ENCODE measurements at regions not wholly inside any gene's neighbourhood (a gene's known extent, or its start where the extent isn't known, plus 50 kb on each side); places are given as distances from the start of the nearest gene placed in this dataset.

DNA sequence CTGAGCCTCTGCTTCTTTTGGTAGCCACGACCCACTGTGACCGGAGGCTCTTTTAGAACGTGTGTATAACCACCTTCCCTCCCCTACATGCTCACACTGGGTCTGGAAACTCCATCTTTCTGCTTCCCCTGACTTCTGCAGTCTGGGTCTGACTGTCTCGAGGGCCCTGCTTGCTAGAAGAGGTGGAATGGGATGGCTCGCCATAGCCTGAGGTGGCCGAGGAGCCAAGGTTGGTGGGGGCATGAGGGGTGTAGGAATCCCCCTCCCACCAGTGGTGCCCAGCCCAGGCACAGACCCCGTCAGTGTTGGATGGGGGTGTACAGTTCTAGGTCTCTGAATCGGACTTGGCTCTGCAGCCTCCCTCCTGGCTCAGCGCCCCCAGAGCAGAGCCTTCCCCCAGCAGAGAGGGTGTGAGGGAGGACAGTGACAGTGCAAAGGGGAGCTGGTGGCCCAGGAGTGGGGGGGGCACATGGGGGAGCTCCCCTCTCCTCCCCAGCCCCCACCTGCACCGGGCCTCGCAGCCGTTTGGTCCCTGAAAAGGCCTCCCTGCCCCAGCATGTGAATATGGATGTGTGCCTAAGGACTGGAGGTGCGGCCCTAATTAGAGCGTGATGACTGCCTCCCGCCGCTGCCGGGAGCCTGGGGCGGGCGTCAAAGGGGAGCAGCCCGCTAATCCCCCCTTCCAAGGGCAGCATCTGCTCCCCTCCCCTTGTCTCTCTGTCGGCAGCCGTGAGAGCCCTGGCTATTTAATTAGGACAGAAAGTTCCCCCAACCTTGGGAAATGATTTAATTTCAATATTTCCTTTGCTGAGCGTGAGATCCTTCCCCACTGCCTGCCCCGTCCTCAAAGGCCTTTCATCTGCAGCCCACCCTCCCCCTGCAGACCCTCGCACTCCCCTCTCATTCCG, 196.2 kb upstream of the C14orf180 start:
- Histone ChIP-seq H3K27me3 (ENCODE audit: insufficient read depth, low read length) (peaks cover 16% of the 10 kb centered on the region), H3K36me3 (ENCODE audit: insufficient read depth, low read length) (no peaks in the 10 kb centered on the region), H3K4me3 (ENCODE audit: low read length) (no peak overlapping the region), H3K9me3 (ENCODE audit: low read length) (no peaks in the 10 kb centered on the region), H3K4me1 (ENCODE audit: insufficient read depth, low read length) (peaks cover 8% of the 10 kb centered on the region), H2AFZ (ENCODE audit: low read depth, low read length) (no peak overlapping the region)

DNA sequence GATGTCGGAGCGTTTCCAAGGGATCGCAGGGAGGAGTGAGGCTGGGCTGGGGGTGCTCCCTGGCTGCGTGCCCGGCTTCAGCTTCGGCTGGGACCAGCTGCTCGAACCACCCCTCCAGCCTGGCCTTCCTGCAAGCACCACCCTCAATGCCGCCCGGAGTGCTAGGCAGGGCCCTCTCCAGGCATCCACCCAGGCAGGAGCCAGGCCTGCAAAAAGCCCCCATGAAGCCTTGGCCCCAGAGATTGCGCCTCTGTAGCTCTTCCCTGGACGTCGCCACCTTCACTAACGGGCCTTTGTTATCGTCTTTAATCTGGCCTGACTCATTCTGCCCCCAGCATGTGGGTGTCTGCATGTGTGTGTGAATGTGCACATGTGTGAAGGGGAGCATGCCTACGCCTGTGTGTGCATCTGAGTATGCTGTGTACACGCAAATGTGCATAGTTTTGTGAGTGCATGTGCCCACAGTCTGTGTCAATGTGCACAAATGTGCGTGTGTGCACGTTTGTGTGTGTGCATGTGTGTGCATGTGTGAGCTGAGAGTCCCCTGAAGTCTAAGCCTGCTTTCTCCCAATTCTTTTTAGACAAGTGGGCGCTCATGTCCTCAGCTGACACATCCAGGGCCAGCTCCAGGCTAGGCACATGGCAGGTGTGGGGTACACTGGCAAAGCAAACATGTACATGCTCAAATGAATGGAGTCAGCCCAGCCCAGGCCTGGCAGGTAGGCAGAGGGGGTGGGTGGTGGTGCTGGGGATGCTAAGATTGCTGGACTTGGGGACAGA, 195.4 kb upstream of the C14orf180 start:
- no peaks in the 10 kb centered on the region for H3K36me3 ChIP-seq (ENCODE audit: insufficient read depth, low read length)
- H3K9me3 ChIP-seq (ENCODE audit: low read length) = no peaks in the 10 kb centered on the region
- H3K4me3 ChIP-seq (ENCODE audit: low read length) = no peak overlapping the region
- H3K4me1 ChIP-seq (ENCODE audit: insufficient read depth, low read length) = peaks cover 8% of the 10 kb centered on the region
- H3K27me3 ChIP-seq (ENCODE audit: insufficient read depth, low read length) = peaks cover 21% of the 10 kb centered on the region
- no peak overlapping the region for H2AFZ ChIP-seq (ENCODE audit: low read depth, low read length)

DNA sequence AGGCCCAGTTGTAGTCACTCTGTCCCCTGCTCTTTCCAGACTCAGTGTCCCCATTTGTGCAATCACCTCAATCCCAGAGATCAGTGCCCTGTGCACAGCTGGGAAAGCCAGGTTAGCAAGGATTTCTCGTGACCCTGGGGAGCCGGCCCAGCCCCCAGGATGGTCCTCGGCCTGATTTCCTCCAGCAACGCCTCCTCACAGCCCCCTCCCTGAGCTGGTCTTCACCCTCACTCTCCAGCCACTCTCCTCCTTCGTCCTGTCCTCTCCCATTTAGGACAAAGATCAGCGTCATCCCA, 194.8 kb upstream of the C14orf180 start:
- Histone ChIP-seq H3K4me1 (ENCODE audit: insufficient read depth, low read length) (peaks cover 8% of the 10 kb centered on the region), H3K9me3 (ENCODE audit: low read length) (no peaks in the 10 kb centered on the region)

DNA sequence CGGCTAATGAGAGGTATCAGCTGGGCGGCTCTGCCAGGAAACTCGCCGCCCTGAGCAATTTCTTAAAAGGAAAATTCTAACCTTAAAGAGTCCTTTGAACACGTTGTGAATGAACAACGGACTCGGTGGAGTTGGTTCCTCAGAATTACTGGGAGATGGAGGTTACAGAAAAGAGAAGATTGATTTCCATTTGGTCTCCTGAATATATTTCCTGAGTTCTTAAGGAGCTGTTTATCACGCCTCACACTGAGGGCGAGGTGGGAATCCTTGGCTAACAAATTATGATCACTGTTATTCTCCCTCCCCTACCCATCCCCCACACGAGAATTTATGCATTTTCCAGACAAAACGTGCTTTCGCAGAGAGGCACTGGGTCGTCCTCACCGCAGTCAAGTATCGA, 194.5 kb upstream of the C14orf180 start:
- H3K9me3 ChIP-seq (ENCODE audit: low read length) = no peaks in the 10 kb centered on the region
- H3K36me3 ChIP-seq (ENCODE audit: insufficient read depth, low read length) = no peaks in the 10 kb centered on the region
- H3K4me1 ChIP-seq (ENCODE audit: insufficient read depth, low read length) = peaks cover 8% of the 10 kb centered on the region
- no peak overlapping the region for H3K4me3 ChIP-seq (ENCODE audit: low read length)
- H2AFZ ChIP-seq (ENCODE audit: low read depth, low read length) = no peak overlapping the region
- peaks cover 27% of the 10 kb centered on the region for H3K27me3 ChIP-seq (ENCODE audit: insufficient read depth, low read length)

More for the DNA sequence above, 194.8 kb upstream of the C14orf180 start:
- Histone ChIP-seq H3K36me3 (ENCODE audit: insufficient read depth, low read length) (no peaks in the 10 kb centered on the region), H3K27me3 (ENCODE audit: insufficient read depth, low read length) (peaks cover 24% of the 10 kb centered on the region), H2AFZ (ENCODE audit: low read depth, low read length) (no peak overlapping the region), H3K4me3 (ENCODE audit: low read length) (no peak overlapping the region)

DNA sequence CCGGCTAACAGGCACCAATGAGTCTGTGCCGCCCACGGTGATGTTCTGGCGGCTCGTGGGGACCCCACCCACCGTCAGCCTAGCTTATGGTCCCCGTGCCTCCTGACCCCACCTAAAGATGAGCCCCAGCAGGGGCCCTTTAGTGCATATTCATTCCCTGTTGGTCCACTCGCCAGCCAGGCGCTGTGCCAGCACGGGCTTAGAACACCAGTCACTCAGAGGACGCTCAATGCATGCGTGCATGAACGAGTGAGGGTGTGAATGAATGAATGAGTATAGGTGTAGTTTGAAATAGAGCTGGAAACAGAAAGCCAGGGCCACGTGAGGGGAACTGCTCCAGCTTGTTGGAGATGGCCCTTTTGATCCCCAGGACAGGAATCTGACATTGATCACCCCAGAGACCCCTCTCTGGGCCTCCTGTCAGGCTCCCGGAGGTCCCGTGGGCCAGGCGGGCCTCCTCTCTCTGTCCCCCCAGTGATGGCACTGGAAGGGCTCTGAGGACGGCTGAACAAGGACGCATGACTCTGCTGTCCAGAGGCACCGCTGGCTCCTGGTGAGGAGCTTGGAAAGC, 193.9 kb upstream of the C14orf180 start:
- peaks cover 31% of the 10 kb centered on the region for H3K27me3 ChIP-seq (ENCODE audit: insufficient read depth, low read length)
- H3K4me3 ChIP-seq (ENCODE audit: low read length) = no peak overlapping the region
- peaks cover 8% of the 10 kb centered on the region for H3K4me1 ChIP-seq (ENCODE audit: insufficient read depth, low read length)
- H3K36me3 ChIP-seq (ENCODE audit: insufficient read depth, low read length) = no peaks in the 10 kb centered on the region
- H2AFZ ChIP-seq (ENCODE audit: low read depth, low read length) = no peak overlapping the region
- no peaks in the 10 kb centered on the region for H3K9me3 ChIP-seq (ENCODE audit: low read length)

DNA sequence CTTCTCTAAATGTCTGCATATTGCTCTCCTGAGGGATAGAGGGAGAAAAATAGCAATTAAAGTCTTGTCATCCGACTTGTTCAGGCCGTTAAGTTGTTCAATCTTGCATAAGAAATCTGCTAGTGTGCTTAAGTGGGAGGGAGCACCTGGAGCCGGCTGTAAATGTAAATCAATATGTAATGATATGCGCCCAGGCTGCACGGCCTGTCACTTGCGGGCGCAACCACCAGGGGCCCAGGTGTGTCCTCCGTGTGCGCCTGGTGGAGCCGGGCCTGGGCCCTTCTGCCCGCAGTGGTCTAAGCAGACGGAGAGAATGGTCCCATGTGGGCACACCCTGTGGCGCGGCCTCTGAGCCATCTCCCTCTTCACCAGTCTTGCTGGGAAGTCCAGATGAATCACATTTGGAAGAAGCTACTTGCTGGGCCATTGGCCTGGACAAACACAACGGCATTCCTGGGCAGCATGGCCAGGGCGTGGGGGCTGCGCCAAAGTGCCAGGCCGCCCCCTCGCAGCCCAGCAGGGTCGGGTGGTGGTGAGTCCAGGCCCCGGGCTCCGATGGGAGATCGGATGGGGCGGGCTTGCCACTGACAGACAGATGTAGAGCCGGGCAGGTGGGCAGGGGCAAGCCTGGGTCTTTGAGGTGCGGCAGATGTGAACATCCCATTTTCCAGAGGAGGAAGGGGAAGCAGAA, 193.3 kb upstream of the C14orf180 start:
- Histone ChIP-seq H3K27me3 (ENCODE audit: insufficient read depth, low read length) (peaks cover 38% of the 10 kb centered on the region), H2AFZ (ENCODE audit: low read depth, low read length) (no peak overlapping the region), H3K36me3 (ENCODE audit: insufficient read depth, low read length) (no peaks in the 10 kb centered on the region), H3K9me3 (ENCODE audit: low read length) (no peaks in the 10 kb centered on the region), H3K4me1 (ENCODE audit: insufficient read depth, low read length) (peaks cover 8% of the 10 kb centered on the region), H3K4me3 (ENCODE audit: low read length) (no peak overlapping the region)

DNA sequence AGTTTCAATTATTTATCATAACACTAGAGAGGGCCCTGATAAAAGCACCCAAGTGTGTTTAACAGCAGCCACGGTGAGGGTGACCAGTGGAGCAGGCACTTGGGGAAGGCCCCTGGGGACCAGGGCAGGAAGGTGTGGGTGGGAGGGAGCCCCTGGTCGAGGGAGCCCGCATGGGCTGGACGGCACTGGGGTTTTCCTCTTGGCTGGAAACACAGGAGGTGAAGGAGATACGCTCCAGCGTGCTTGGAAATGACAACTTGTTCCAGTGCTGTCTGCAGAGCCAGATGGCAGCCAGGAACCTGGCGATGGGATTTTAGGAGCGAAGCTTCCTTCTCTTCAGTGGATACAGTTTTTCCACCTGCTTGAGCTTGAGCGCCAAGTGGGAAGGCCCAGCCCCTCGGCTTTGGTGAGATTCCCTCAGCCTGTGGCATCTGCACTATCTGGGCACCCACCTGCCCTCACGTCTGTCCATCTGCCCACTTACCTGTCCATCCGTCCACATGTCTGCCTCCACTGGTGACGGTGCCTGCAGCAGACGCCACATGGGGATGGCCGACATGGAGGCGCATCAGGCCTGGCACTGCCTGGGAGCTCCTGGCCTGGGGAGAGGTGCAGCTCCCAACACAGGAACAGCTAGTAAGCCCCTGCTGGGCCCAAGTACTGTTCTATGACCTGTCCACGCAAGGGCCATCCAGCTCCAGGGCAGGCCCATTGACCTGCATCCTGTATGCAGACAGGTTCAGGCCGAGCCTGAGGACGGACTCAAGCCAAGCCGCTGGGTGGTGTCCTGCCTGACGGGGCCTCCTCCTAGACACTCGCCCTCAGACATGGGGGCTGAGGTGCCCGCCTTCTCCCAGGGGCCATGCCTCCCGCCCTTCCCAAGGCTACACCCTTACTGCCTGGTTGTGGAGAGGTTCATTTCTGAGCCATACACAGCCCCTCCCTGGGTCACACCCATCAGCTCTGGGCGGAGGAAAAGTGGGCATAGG, 192.2 kb upstream of the C14orf180 start:
- Histone ChIP-seq H3K36me3 (ENCODE audit: insufficient read depth, low read length) (no peaks in the 10 kb centered on the region), H3K4me1 (ENCODE audit: insufficient read depth, low read length) (peaks cover 8% of the 10 kb centered on the region), H2AFZ (ENCODE audit: low read depth, low read length) (no peak overlapping the region), H3K27me3 (ENCODE audit: insufficient read depth, low read length) (peaks cover 48% of the 10 kb centered on the region), H3K9me3 (ENCODE audit: low read length) (no peaks in the 10 kb centered on the region), H3K4me3 (ENCODE audit: low read length) (no peak overlapping the region)

DNA sequence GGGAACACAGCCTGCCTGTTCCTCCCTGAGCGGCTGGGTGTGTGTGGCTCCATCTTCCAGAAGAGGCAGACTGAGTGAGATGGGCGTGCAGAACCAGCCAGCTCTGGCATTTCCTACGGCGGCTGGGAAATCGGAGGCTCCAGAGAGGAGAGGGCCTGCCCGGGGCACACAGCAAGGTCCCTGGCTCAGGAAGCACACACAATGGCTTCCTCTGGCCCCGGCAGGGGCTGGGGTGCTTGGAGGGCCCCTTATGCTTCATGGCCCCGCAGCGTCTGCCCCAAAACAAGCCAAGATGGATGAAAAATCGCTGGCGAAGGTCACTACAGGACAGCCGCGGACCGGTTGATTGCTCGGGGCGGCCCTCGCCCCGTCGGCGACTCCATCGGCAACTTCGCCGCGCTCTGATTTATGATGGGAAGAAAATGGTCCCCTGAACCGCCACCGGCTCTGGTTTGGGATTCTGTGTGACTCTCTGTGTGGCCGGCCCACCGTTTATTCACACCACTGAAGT, 191.5 kb upstream of the C14orf180 start:
- H3K9me3 ChIP-seq (ENCODE audit: low read length) = no peaks in the 10 kb centered on the region
- no peak overlapping the region for H2AFZ ChIP-seq (ENCODE audit: low read depth, low read length)
- H3K4me1 ChIP-seq (ENCODE audit: insufficient read depth, low read length) = peaks cover 8% of the 10 kb centered on the region
- no peak overlapping the region for H3K4me3 ChIP-seq (ENCODE audit: low read length)
- peaks cover 51% of the 10 kb centered on the region for H3K27me3 ChIP-seq (ENCODE audit: insufficient read depth, low read length)
- H3K36me3 ChIP-seq (ENCODE audit: insufficient read depth, low read length) = no peaks in the 10 kb centered on the region

DNA sequence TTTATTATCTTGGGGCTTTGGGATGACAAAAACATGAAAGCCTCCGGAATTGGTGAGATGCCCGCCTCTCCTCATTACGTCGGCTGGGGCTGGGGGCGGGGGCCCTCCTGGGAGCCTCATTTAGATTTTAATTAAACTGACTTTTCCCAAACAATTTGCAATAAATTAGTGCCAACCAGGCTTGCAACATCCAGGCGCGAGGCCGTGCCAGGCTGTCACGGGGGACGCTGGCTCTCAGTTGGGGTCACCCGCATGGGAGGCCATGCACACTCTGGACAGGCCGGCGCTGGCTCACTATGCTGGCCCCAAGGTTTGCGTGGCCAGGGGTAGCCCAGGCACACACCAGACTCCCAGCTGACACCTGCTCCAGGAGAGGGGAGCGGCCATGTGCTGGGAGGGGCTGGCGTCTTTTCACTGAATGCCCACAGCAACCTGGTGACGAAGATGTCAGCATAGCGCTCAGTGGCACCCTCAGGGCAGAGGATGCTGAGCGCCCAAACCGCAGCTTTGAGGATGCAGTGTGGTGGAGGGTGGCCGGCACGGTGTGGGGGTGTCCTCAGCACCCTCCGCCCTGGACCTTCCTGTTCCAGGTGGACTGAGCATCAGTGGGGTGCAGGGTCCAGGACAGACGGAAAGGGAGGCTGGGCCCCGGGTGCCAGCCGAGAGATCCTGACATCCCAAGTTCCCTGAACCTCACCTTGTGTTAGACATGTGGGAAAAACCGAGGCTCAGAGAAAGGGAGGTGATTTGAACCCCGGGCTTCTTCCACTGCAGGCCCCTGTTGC, 190.8 kb upstream of the C14orf180 start:
- H3K4me1 ChIP-seq (ENCODE audit: insufficient read depth, low read length) = peaks cover 4% of the 10 kb centered on the region
- no peak overlapping the region for H2AFZ ChIP-seq (ENCODE audit: low read depth, low read length)
- no peak overlapping the region for H3K4me3 ChIP-seq (ENCODE audit: low read length)
- no peaks in the 10 kb centered on the region for H3K9me3 ChIP-seq (ENCODE audit: low read length)
- H3K36me3 ChIP-seq (ENCODE audit: insufficient read depth, low read length) = no peaks in the 10 kb centered on the region
- peaks cover 54% of the 10 kb centered on the region for H3K27me3 ChIP-seq (ENCODE audit: insufficient read depth, low read length)

DNA sequence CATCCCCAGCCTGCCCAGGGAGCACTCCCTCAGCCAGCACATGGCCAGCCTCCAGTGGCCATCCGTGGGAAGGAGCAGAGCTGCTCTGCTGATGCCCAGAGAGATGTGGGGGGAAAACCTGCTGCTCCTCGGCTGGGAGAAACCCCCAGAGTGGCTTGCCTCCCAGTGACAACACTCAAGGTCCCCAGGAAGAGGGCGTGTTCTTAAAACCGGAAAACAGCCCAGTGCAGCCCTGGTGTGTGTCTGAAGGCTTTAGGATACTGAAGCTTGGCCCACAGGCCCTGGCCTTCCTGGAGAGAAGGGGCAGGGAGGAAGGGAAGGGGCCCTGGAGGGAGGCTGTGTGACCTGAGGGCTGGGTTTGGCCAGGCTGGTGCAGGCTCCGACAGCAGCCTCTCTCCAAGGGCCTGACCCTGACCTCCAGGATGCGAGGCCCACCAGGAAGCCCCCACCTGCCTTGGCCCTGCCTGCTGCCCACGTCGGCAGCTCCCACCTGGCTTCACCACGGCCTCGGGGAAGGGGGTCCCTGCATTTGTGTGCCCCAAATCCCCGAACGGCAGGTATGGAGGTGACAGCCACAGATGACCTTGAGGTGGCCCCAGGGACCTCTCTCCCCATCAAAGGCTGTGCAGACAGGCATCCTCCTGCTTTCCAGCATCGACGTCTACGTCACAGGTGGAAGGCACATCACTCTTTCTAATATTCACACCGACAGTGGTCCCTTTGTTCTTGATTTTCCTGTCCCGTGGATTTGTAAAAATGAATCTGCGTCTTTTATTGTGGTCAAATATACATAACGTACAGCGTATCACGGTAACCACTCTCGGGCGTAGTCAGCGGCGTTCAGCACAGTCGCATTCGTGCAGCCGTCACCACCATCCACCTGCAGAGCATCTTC, 190.0 kb upstream of the C14orf180 start:
- Histone ChIP-seq H3K36me3 (ENCODE audit: insufficient read depth, low read length) (no peaks in the 10 kb centered on the region), H3K9me3 (ENCODE audit: low read length) (no peaks in the 10 kb centered on the region), H3K4me3 (ENCODE audit: low read length) (no peak overlapping the region), H2AFZ (ENCODE audit: low read depth, low read length) (no peak overlapping the region), H3K27me3 (ENCODE audit: insufficient read depth, low read length) (peaks cover 50% of the 10 kb centered on the region), H3K4me1 (ENCODE audit: insufficient read depth, low read length) (no peaks in the 10 kb centered on the region)

Data from neuron (in vitro differentiated cells).